HG02885 (cell line): ENCODE measurements at regions not wholly inside any gene's neighbourhood (a gene's known extent, or its start where the extent isn't known, plus 50 kb on each side); places are given as distances from the start of the nearest gene placed in this dataset.

Experiments used
- ATAC-seq: cut with Tn5 transposase; IDR thresholded peaks from one replicate; pipeline ENCODE4 v1.9.1; 2021; ENCODE audit warnings: mild to moderate bottlenecking; ENCODE audit not compliant: unreplicated experiment, poor library complexity

GRCh38 chr4:123706973-123707372, 310.4 kb downstream of the SPRY1 start:
- ATAC-seq = no peak

- no peak for ATAC-seq
Observed at GRCh38 chr4:123708902-123709301, 312.3 kb downstream of the SPRY1 start.

- ATAC-seq = no peak
Observed at GRCh38 chr4:123709336-123709735, 312.7 kb downstream of the SPRY1 start.

GRCh38 chr4:123731035-123731434, 334.4 kb downstream of the SPRY1 start:
- no peak for ATAC-seq

GRCh38 chr4:123737156-123737555, 340.6 kb downstream of the SPRY1 start:
- ATAC-seq = no peak

- no peak for ATAC-seq
Observed at GRCh38 chr4:123739806-123740205, 343.2 kb downstream of the SPRY1 start.

- ATAC-seq = no peak
Observed at GRCh38 chr4:123740236-123740635, 343.6 kb downstream of the SPRY1 start.

- no peak for ATAC-seq
Observed at GRCh38 chr4:123741906-123742305, 345.3 kb downstream of the SPRY1 start.

- ATAC-seq = no peak
Observed at GRCh38 chr4:123743848-123744247, 347.3 kb downstream of the SPRY1 start.

GRCh38 chr4:123744664-123745290, 348.2 kb downstream of the SPRY1 start:
- ATAC-seq = no peak

- no peak for ATAC-seq
Observed at GRCh38 chr4:123747016-123747415, 350.4 kb downstream of the SPRY1 start.

- ATAC-seq = no peak
Observed at GRCh38 chr4:123748806-123749205, 352.2 kb downstream of the SPRY1 start.

- no peak for ATAC-seq
Observed at GRCh38 chr4:123749383-123749782, 352.8 kb downstream of the SPRY1 start.

- ATAC-seq = no peak
Observed at GRCh38 chr4:123750044-123750443, 353.4 kb downstream of the SPRY1 start.

GRCh38 chr4:123755655-123756054, 359.1 kb downstream of the SPRY1 start:
- no peak for ATAC-seq

GRCh38 chr4:123767806-123768205, 371.2 kb downstream of the SPRY1 start:
- no peak for ATAC-seq

GRCh38 chr4:123770884-123771283, 374.3 kb downstream of the SPRY1 start:
- no peak for ATAC-seq

- ATAC-seq = peak; percentile 99
Observed at GRCh38 chr4:123776267-123776666, 379.7 kb downstream of the SPRY1 start.

GRCh38 chr4:123777373-123777772, 380.8 kb downstream of the SPRY1 start:
- ATAC-seq = no peak

- no peak for ATAC-seq
Observed at GRCh38 chr4:123783151-123783790, 386.7 kb downstream of the SPRY1 start.

- no peak for ATAC-seq
Observed at GRCh38 chr4:123783921-123784320, 387.3 kb downstream of the SPRY1 start.

GRCh38 chr4:123784626-123785025, 388.0 kb downstream of the SPRY1 start:
- no peak for ATAC-seq
